ENCODE measurements at regions not wholly inside any gene's neighbourhood (a gene's known extent, or its start where the extent isn't known, plus 50 kb on each side); places are given as distances from the start of the nearest gene placed in this dataset.

DNA sequence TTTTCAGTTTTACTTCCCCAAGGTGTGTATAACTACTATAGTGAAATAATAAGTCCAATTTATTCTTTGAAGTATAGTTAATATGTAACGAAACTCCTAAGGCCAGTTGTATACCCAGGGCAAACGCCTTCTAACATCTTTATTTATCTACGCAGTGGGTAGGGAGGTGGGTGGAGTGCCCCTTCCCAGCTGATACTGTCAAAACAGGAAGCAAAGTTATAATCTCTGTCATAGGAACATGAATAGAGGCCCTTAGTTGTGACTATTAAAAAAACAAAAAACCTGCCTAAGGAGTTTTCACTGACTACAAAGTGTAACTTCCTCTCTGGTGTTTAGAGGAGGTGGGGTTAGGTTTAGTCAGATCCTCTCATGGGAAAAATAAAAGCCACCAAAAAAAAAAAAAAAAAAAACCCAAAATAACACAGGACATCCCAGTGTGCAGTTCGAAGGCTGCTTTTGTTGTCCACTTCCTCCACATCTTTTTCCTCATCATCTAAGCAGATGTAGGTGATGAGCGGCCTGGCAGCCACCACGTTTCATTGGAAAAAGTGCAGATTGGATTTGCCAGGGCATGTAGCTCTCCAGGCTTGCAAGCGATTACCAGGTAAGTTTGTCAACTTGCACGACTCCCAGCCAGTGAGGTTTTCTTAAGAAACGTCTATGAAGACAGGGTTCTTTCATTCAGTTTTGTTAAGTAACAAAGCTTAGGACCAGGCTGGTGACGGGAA lies 58.7 kb downstream of the UTRN start:
- TF ChIP-seq, protein P1, sequence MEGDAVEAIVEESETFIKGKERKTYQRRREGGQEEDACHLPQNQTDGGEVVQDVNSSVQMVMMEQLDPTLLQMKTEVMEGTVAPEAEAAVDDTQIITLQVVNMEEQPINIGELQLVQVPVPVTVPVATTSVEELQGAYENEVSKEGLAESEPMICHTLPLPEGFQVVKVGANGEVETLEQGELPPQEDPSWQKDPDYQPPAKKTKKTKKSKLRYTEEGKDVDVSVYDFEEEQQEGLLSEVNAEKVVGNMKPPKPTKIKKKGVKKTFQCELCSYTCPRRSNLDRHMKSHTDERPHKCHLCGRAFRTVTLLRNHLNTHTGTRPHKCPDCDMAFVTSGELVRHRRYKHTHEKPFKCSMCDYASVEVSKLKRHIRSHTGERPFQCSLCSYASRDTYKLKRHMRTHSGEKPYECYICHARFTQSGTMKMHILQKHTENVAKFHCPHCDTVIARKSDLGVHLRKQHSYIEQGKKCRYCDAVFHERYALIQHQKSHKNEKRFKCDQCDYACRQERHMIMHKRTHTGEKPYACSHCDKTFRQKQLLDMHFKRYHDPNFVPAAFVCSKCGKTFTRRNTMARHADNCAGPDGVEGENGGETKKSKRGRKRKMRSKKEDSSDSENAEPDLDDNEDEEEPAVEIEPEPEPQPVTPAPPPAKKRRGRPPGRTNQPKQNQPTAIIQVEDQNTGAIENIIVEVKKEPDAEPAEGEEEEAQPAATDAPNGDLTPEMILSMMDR (IDR thresholded peaks at IDR 0.05; ENCODE audit: low read length) = no peak
- TF ChIP-seq EZH2phosphoT487 (IDR thresholded peaks at IDR 0.05; ENCODE audit: low read length) = no peak
- TF ChIP-seq EZH2 (optimal IDR thresholded peaks at IDR 0.05; ENCODE audit: low read depth, low read length) = no peak
